HFF-Myc (cell line): ENCODE measurements at regions not wholly inside any gene's neighbourhood (a gene's known extent, or its start where the extent isn't known, plus 50 kb on each side); places are given as distances from the start of the nearest gene placed in this dataset.

ENCODE experiments used
- DNase-seq: peaks from one replicate; pipeline ENCODE4 v3.0.0-alpha.2; 2011; ENCODE audit warnings: low read depth; ENCODE audit errors: extremely low read depth
- H3K4me3 ChIP-seq: replicated peaks from 2 replicates; pipeline ENCODE4 v1.5.1; 2011; ENCODE audit warnings: low read depth, mild to moderate bottlenecking, control low read depth, low read length
- CTCF ChIP-seq: IDR thresholded peaks from 2 replicates; pipeline ENCODE4 v1.5.1; 2012; ENCODE audit warnings: mild to moderate bottlenecking, low read depth, low read length, control low read depth; ENCODE audit errors: missing control alignments

GRCh38 chr12:67515679-67516340, 132.7 kb upstream of the DYRK2 start:
- DNase-seq = peak; percentile 14
- H3K4me3 ChIP-seq = no peak overlapping the region
- no peak for TF ChIP-seq CTCF

GRCh38 chr12:67517181-67517887, 131.2 kb upstream of the DYRK2 start:
- DNase-seq = no peak
- TF ChIP-seq CTCF = no peak

GRCh38 chr12:67519484-67520433, 128.8 kb upstream of the DYRK2 start:
- TF ChIP-seq CTCF = no peak
- no peak for DNase-seq
- no peak overlapping the region for H3K4me3 ChIP-seq

More at GRCh38 chr12:67517181-67517887, 131.2 kb upstream of the DYRK2 start:
- no peak overlapping the region for H3K4me3 ChIP-seq

- DNase-seq = no peak
- no peak overlapping the region for H3K4me3 ChIP-seq
- no peak for TF ChIP-seq CTCF
Measured at GRCh38 chr12:67520606-67521005, 127.9 kb upstream of the DYRK2 start.

- no peak for DNase-seq
- no peak for TF ChIP-seq CTCF
- no peak overlapping the region for H3K4me3 ChIP-seq
Measured at GRCh38 chr12:67522222-67522621, 126.3 kb upstream of the DYRK2 start.

- H3K4me3 ChIP-seq = no peak overlapping the region
- TF ChIP-seq CTCF = no peak
- DNase-seq = no peak
Measured at GRCh38 chr12:67523538-67523937, 125.0 kb upstream of the DYRK2 start.
